WERI-Rb-1 (cell line): ENCODE measurements at regions not wholly inside any gene's neighbourhood (a gene's known extent, or its start where the extent isn't known, plus 50 kb on each side); places are given as distances from the start of the nearest gene placed in this dataset.
A peak's percentile ranks its signal among the peaks of the same experiment; 100 is the strongest.
"Not testable (repeated sequence)": the region's sequence is repeated elsewhere in the genome, so short reads cannot be mapped to it uniquely, and the experiment has no call there.

Source experiments
- DNase-seq: peaks from one replicate; pipeline ENCODE4 v3.0.0-alpha.2; 2020
- H3K27ac ChIP-seq: fragments of 250-450 bp; sonication (Bioruptor Pico); 2 replicates; pipeline ENCODE4 v1.5.1; 2020; ENCODE audit warnings: mild to moderate bottlenecking, moderate library complexity
- H3K27me3 ChIP-seq: fragments of 250-450 bp; sonication (Bioruptor Pico); 2 replicates; pipeline ENCODE4 v1.5.1; 2021; ENCODE audit warnings: mild to moderate bottlenecking, low read depth, moderate library complexity; ENCODE audit not compliant: insufficient read depth, severe bottlenecking
- H3K36me3 ChIP-seq: fragments of 250-450 bp; sonication (Bioruptor Pico); 2 replicates; pipeline ENCODE4 v1.5.1; 2020; ENCODE audit warnings: mild to moderate bottlenecking, moderate library complexity
- H3K4me3 ChIP-seq: 2 replicates; pipeline ENCODE4 v1.5.1; 2011; ENCODE audit warnings: low read depth, mild to moderate bottlenecking, control low read depth, low read length
- H3K9me3 ChIP-seq: fragments of 250-450 bp; sonication (Bioruptor Pico); 2 replicates; pipeline ENCODE4 v1.5.1; 2021; ENCODE audit warnings: mild to moderate bottlenecking, moderate library complexity; ENCODE audit not compliant: severe bottlenecking
- CTCF ChIP-seq: IDR thresholded peaks from 2 replicates; pipeline ENCODE4 v1.5.1; 2011; ENCODE audit warnings: low read depth, mild to moderate bottlenecking, control low read depth, inconsistent platforms, low read length

- DNase-seq, result no peak
Measured at GRCh38 chr1:187038784-187039183, 210.0 kb downstream of the PLA2G4A start.

GRCh38 chr1:187041104-187041503, 212.4 kb downstream of the PLA2G4A start:
- Histone ChIP-seq H3K27ac (no peak overlapping the region), H3K4me3 (no peak overlapping the region), H3K36me3 (no peaks in the 10 kb centered on the region), H3K9me3 (no peaks in the 10 kb centered on the region), H3K27me3 (no peaks in the 10 kb centered on the region)
- DNase-seq, result no peak
- TF ChIP-seq CTCF, result no peak

More at GRCh38 chr1:187038784-187039183, 210.0 kb downstream of the PLA2G4A start:
- no peak for TF ChIP-seq CTCF
- Histone ChIP-seq H3K36me3 (no peaks in the 10 kb centered on the region), H3K9me3 (no peaks in the 10 kb centered on the region), H3K4me3 (no peak overlapping the region), H3K27ac (no peak overlapping the region), H3K27me3 (no peaks in the 10 kb centered on the region)

- DNase-seq, result no peak
- no peak overlapping the region for H3K4me3 ChIP-seq
- no peaks in the 10 kb centered on the region for H3K36me3 ChIP-seq
- H3K27ac ChIP-seq, result no peak overlapping the region
- no peak for TF ChIP-seq CTCF
- no peaks in the 10 kb centered on the region for H3K27me3 ChIP-seq
- H3K9me3 ChIP-seq, result no peaks in the 10 kb centered on the region
Measured at GRCh38 chr1:187042538-187042937, 213.8 kb downstream of the PLA2G4A start.

- H3K27me3 ChIP-seq, DNase-seq, H3K4me3 ChIP-seq, H3K36me3 ChIP-seq, H3K27ac ChIP-seq, H3K9me3 ChIP-seq: not testable (repeated sequence)
Measured at GRCh38 chr1:187043433-187043832, 214.7 kb downstream of the PLA2G4A start.

GRCh38 chr1:187044411-187044810, 215.7 kb downstream of the PLA2G4A start:
- no peak for TF ChIP-seq CTCF

GRCh38 chr1:187045371-187045770, 216.6 kb downstream of the PLA2G4A start:
- TF ChIP-seq CTCF, result no peak
- peak; percentile 88 for DNase-seq
- H3K9me3 ChIP-seq, result no peaks in the 10 kb centered on the region

More at GRCh38 chr1:187044411-187044810, 215.7 kb downstream of the PLA2G4A start:
- no peaks in the 10 kb centered on the region for H3K27me3 ChIP-seq
- H3K36me3 ChIP-seq, result no peaks in the 10 kb centered on the region
- peak overlapping the region; percentile 48 for H3K27ac ChIP-seq
- no peak overlapping the region for H3K4me3 ChIP-seq
- DNase-seq, result no peak
- no peaks in the 10 kb centered on the region for H3K9me3 ChIP-seq

More at GRCh38 chr1:187045371-187045770, 216.6 kb downstream of the PLA2G4A start:
- no peaks in the 10 kb centered on the region for H3K36me3 ChIP-seq
- H3K4me3 ChIP-seq, result no peak overlapping the region
- no peaks in the 10 kb centered on the region for H3K27me3 ChIP-seq
- peak overlapping the region; percentile 67 for H3K27ac ChIP-seq
